SKM-1 treated with dmso at 0.1 percent for 144 hours (cell line): ENCODE measurements at regions not wholly inside any gene's neighbourhood (a gene's known extent, or its start where the extent isn't known, plus 50 kb on each side); places are given as distances from the start of the nearest gene placed in this dataset.
"Not testable (repeated sequence)": the region's sequence is repeated elsewhere in the genome, so short reads cannot be mapped to it uniquely, and the experiment has no call there.

Experiments used
- DNase-seq: peaks from one replicate; lab custom pipeline; 2025; ENCODE audit not compliant: unreplicated experiment; lab: John Stamatoyannopoulos, UW

DNA sequence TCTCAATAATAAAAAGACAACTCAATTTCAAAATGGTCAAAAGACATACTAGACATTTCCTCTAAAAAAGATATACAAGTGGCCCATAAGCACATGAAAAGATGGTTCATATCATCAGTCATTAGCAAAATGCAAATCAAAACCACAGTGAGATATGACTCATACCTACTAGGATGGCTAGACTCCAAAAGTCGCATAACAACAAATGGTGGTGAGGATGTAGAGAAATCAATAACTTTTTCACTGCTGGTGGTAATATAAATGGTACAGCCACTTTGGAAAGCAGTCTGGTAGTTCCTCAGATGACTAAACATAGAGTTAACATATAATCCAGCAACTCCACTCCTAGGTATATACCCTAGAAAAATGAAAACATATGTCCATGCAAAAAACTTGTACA lies 242.3 kb upstream of the NOL4 start:
- no peak for DNase-seq

DNA sequence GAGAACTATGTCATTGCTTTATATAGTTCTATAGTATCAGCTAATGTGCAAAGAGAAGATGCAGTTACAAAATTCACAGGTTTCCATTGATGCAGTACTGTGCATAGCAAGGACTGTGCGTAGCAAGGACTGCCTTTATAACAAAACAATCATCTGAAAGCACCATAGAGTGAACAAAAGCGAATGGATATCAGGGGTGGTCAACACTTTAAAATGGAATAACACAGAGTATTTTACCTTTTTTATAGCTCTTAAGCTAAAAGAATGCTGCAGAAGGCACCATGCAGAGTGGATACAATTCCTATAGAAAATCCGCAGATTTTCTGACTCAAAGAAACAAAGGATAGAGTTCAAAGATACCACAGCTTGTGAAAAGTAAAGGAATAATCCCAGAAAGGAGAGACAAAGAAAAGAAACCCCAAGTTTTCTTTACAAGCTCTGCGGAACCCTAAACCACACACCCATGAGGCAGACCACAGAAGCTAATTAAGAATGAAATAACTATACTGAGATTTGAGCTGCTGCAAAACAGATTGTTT lies 229.9 kb upstream of the DTNA start:
- DNase-seq = no peak

DNA sequence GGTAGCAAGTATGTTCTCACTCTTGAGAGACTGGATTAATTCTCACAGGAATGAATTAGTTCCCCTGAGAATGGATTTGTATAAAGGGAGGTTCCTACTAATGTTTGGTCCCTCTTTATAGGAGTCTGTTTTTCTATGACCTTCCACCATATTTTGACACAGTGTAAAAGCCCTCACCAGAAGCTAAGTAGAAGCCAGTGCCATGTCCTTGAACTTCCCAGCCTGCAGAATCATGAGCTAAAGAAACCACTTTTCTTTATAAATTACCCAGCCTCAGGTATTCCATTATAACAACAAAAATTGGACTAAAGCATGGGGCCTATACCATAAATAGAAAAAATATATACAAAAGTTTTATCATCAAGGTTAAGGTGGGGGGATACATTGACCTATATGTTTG lies 227.9 kb upstream of the DTNA start:
- DNase-seq = no peak

DNA sequence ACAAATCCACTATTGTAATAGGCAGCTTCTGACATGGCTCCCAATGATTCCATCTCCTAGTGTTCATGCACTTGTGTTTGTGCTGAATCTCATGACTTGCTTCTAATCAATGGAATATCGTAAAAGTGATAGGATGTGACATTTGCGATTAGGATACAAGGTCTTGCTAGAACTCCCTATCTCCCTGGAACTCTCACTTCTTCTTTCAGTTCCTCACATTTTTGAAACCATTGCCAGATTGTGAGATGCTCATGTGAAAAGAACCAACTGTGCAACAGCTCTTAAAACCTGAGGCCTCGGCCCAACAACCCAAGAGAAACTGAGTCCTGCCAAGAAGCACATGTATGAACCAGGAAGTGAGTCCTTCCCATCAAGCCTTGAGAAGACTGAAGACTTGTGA lies 226.9 kb upstream of the DTNA start:
- DNase-seq = no peak

DNA sequence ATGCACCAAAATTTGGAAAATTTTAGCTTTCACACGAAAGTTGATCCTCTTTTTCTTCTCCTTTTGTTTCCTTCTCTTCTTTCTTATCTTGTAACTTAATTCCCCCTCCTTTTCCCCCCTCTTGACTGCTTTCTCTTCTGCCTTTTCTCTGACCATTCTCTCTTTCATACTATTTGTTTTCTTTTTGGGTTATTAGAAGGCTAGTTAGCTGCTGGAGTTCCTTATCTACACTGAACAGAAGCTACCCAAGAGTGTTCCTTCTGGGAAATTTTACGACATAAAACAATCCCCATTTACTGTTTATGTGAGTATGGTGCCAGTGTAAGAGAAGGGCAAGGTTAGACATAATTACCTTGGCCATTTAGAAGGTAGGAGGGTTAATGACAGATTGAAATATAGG lies 218.4 kb upstream of the DTNA start:
- no peak for DNase-seq

DNA sequence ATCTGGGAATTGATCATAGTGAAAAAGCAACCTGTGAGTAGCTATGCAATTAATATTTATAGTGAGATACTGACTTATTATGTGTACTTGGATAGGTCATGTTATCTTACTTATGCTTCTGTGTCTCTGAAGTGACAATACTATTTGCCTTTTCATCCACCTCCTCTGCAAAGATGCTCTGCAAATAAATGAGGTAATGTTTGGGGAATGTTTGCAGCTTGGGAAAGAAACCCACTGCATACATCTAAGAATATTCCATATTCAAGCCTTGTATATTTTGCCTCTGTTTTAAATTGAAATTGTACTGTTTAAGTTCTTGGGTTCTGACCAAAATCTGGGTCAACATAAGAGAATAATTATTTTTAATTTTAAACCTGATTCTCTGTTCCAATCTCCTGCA lies 217.4 kb upstream of the DTNA start:
- no peak for DNase-seq

DNA sequence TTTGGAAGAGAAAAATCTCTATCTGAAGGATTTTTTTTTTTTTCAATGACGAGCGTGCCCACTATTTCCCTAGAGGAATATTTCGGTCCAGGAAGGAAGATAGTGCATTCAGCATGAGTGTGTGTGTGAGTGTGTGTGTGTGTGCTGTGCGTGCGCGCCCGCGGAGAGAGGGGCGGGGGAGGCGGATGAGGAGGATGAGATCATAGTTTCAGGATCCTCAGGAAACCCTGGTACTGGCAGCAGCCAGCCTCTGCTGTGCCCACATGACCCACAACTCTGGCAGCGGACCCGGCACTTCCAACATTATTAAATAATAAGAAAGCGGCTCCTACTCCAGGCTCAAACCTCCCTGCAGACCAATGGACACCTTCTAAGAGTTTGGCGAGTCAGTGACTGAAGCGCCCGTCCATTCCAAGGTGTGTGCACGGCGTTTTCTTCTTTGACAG lies 217.0 kb upstream of the DTNA start:
- peak; percentile 57 for DNase-seq

DNA sequence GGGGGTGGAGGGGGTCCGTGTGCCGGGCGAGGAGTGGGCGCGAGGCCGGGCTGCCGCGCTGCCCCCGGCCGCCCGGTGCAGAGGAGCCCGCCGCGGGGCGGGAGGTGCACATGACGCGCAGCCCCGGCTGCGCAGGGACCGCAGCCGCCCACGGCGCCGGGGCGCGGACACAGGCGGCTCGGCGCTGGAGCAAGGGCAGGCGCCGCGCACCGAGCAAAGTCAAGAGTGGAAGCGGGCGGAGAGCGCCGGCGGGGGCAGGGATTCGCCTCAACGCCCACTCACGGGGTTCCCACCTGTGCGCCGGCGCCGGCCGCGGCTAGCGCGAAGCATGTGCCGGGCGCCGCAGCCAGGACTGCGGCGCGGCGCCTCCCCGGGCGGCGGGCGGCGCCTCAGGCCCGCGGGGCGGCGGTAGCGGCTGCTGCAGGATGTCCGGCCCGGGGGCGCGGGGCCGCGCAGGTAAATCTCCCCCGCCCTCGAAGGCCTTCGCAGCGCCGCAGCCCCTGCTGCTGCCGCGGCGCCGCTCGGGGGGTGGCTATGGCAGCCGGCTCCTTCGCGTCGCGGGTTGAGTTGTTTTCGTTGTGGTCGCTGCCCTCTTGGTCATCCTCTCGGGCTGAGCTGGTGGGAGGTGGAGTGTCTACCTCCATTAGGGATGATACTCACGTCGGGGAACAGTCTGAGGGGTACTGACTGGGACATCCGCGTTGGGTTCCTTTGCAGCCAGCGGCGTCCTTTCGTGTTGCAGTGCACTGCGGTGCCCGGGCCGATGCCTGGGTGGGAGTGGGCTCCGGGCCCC lies 216.3 kb upstream of the DTNA start:
- no peak for DNase-seq

DNA sequence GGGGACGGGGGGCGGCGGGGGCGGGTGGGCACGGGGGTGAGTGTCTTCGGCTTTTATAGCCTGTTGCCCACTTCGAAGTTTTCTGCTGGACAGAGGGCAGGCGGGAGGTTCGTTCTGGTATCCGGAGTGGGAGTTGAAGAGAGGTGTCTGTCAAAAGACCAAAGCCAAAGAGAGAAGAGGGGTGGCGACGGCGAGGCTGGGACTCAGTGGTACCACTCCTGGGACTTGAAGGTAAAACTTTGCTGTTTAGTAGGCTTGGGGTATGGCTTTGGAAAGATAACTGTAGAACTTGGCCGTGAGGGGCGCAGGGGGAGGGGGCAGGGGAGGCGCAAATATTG lies 215.8 kb upstream of the DTNA start:
- peak; percentile 31 for DNase-seq

DNA sequence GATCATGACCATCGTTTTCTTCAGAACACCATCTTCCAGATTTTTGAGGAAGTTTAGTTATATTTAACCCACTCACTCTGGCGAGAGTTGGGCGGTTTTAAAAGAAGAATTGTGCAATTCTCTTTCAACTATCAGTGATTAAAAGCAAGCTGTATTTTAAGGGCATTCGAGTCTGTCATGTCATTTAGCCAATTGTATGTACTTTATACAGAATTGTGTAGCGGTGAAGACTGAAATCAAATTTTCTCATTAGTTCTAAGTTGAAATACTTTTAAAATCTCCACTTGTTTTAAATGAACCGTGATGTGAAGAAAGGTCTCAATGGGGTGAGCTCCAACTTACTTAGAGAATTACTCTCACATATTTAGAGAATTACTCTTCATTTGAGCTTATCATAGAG lies 214.6 kb upstream of the DTNA start:
- peak; percentile 73 for DNase-seq

DNA sequence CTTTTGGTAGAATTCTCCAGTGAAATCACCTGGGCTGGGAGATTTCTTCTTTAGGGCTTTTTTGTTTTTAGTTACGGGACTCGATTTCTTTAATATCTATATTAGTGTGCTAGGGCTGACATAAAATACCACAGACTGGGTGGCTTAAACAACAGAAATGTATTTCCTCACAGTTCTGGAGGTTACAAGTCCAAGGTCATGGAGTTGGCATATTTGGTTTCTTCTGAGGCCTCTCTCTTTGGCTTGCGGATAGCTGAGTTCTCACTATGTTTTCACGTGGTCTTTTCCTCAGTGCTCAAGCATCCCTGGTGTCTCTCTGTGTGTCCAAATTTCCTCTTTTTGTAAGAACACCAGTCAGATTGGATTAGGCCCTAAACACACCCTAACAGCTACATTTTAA lies 208.5 kb upstream of the DTNA start:
- no peak for DNase-seq

DNA sequence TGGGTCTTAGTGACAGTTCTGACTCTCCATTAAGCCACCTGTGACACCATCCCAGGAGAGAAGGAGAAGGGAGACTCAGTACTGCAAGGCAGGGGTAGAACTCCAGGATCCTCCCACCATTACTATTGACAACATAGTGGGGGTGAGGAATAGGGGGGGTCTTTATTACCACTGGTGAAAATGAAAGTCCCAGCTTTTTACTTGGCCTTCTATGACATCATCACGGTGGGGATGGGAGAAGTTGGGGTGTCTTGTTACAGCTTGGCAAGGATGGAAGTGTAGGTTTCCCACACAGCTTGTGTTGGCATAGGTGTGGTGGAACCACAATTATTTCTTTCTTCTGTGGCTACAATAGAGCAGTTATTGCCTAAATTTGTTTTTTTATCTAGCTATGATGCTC lies 203.9 kb upstream of the DTNA start:
- DNase-seq = no peak

DNA sequence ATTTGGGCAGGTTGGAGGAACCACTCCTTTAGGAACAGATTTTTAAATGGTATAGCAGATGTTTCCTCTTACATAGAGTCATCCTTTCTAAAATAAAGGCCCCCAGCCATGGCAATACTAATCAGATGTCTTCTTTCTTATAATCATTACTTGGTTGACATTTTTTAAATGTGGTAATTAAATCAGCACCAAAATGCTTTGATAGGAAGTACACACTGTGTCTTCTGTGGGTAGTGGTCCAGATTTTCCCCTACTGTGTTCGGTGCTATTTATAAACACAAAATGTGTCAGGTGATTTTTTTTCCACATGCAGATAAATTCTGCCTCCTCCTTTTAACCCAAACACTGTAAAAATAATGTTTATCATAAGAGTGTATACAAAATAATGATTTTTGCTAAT lies 200.9 kb upstream of the DTNA start:
- no peak for DNase-seq

DNA sequence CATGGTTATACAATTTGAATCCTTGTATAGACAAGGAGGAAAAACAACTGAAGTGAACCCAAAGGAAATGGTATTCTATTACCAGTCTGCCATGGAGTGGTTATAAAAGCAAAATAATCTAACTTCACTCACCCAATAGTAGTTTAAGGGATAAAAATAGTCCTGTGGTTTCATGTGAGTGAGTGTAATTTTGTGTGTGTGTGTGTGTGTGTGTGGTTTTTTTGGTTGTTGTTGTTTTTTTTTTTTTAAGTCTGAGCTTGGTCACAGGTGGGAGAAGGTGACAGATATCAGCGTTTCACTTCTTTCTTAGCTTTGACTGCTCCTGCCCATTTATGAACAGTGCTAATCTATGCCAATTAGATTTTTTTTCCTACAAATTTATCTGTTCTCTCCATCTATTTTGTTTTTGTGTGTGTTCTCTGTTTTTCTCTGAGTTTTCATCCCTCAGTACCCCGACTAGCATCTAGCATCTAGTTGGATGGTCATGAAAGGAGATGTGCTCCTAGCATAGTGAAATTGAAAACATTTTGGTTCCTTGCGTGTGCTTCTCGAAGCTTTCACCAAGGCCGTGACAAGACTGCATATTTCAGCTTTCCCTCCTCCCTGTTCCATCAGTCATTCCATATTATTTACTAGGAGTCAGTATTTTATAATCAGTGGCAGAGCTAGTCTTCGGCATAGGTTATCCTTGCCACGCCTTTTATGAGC lies 200.1 kb upstream of the DTNA start:
- DNase-seq = no peak

DNA sequence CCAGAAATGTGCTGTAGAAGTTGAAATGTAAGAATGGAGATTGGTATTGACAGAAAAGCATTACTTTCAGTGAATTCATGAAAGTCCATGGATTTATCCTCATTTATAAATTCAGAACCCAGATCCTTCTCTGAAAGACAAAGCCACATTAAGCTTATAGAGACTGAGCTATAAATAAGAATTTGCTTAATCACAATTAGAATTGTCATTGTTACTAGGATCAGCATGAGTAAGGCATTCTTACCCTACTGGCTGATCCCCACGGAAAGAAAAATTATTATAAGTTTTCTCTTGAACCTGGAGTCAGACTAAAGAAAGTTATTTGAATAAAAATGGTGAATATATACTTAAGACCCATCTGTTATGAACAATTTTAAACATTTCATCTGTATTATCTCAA lies 199.2 kb upstream of the DTNA start:
- no peak for DNase-seq

DNA sequence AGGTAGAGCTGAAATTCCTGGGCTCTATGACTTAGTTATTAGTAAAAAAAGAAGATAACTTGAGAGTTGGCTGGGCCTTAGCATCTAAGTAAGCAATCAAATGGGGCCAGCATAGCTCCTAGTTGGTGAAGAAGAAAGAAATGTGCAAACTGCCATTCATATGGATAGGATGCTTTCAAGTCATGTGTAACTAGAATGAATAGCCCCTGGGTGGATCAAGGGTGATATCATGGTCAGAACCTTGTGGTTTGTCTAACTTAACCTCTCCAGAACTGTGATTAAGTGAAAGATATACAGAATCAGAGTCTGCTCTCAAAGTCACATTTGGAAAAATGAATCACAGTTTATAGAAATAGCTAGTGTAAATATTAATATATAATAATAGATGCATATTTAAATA lies 198.7 kb upstream of the DTNA start:
- DNase-seq = no peak

DNA sequence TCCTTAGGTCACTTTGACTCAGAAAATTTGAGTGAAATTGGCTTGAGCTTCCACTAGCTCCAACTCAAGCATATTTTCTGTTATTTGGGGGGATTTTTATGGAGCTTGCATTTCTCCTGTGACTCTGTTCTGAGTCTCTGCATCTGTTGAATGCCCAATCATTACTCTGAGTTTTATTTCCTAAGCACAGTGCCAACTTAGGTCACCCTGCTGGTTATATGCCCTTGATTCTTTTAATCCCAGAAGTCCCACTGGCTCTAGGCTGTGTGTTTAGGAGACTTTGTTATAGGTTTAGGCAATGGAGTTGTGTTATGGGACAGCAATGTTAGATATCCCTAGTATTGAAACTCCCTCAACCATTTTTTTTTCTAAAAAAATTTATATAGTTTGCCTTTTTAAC lies 198.2 kb upstream of the DTNA start:
- no peak for DNase-seq

DNA sequence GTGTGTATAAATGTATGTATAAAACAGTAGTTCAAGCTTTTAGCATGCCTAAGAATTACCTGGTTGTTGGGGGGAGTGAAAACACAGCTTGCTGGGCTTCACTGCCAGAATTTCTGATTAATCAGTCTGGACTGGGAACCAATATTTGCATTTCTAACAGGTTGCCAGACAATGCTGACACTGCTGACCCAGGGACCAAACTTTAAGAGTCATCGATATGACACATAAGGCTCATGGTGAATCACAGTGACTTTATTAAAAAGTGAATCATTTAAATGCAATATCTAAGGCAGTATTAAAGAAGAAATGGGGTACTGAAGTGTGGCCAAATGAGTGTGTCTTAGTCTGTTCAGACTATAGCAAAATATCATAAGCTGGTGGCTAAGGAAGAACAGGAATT lies 195.9 kb upstream of the DTNA start:
- no peak for DNase-seq

DNA sequence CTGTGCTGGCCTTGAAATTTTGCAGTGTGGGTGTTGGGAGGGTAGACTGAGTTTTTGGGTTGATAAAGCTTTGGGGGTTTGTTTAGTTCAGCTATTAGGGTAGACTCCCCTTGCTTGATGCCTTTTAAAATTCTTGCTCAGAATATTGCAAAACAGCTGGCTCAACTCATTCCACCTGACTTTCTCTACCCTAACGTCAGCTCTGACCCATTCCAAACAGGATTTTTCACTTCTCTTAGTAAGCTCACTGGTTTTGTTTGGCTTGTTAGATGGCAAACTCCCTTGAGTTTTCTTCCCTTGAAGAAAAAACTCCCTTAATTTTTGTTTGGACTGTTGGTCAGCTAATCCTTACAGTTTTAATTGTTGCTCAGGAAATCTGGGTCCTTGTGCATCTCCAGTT lies 195.1 kb upstream of the DTNA start:
- DNase-seq = no peak

DNA sequence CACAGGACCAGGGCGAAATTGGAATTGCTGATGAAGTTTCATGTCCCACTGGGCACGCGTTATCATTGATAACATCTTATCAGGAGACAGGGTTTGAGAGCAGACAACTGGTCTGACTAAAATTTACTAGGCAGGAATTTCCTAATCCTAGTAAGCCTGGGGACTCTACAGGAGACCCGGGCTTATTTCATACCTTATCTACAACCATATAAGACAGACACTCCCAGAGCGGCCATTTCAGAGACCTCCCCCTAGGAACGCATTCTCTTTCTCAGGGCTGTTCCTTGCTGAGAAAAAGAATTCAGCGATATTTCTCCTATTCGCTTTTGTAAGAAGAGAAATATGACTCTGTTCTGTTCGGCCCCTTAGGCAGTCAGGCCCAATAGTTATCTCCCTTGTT lies 193.7 kb upstream of the DTNA start:
- not testable (repeated sequence) for DNase-seq

DNA sequence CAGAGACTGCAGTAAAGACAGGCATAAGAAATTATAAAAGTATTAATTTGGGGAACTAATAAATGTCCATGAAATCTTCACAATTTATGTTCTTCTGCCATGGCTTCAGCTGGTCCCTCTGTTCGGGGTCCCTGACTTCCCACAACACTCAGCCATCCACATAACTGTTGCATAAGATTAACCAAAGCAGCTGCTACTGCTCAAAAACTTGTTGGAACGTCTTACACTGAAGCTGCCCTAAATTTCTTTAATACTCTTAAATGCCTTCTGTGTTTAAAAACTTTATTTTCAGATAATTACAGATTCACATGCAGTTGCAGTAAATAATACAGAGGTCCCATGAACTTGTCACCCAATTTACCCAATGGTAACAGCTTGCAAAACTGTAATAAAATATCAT lies 193.1 kb upstream of the DTNA start:
- DNase-seq = not testable (repeated sequence)

DNA sequence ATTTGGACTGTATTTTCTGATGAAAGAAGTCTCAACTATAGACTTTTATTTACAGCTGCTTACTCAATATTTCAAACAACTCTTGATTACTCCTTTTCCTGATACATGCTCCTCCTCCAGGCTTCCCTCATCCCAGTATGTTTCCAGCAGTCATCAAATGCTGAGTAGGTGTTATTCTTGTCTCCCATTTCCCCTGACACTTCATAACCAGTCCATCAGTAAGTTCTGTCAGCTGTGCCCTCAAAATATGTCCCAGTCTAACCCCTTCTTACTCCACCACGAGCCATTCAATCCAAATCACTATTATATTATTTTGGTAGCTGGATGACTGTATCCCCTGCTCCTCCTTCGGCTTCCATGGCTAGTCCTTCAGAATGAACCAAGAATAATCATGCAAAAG lies 189.1 kb upstream of the DTNA start:
- DNase-seq = no peak

DNA sequence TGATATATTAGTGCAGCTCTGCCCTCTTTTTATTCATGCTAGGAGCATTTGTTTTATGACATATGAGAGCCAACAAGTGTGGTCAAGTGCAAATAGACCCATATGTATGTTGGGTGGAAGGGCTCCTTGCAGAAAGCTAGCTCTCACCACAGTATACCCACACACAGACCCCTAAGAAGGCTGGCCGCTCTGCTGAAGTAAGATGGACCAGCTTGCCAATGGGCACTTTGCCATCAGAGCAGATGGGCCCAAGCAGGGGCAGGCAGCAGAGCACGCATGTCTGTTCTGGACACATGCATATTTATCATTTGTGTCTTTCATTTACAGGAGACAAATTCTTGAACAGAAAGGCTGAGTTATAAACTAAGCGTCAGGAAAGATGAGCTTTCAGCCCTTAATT lies 187.5 kb upstream of the DTNA start:
- no peak for DNase-seq
